Activated CD4-positive, alpha-beta T cell treated with anti-CD3 and anti-CD28 coated beads, Interleukin-2, amount 50 U/mL, for 16 hours (primary cell): ENCODE measurements at regions not wholly inside any gene's neighbourhood (a gene's known extent, or its start where the extent isn't known, plus 50 kb on each side); places are given as distances from the start of the nearest gene placed in this dataset.
A peak's percentile ranks its signal among the peaks of the same experiment; 100 is the strongest.

Experiments used
- DNase-seq: peaks from one replicate; pipeline ENCODE4 v3.0.0-alpha.2; 2020

- DNase-seq = peak; percentile 55
Observed at GRCh38 chr12:24600551-24600950, 348.4 kb downstream of the BCAT1 start.

- no peak for DNase-seq
Observed at GRCh38 chr12:24599736-24600135, 349.2 kb downstream of the BCAT1 start.

- no peak for DNase-seq
Observed at GRCh38 chr12:24597580-24597979, 351.3 kb downstream of the BCAT1 start.

DNA sequence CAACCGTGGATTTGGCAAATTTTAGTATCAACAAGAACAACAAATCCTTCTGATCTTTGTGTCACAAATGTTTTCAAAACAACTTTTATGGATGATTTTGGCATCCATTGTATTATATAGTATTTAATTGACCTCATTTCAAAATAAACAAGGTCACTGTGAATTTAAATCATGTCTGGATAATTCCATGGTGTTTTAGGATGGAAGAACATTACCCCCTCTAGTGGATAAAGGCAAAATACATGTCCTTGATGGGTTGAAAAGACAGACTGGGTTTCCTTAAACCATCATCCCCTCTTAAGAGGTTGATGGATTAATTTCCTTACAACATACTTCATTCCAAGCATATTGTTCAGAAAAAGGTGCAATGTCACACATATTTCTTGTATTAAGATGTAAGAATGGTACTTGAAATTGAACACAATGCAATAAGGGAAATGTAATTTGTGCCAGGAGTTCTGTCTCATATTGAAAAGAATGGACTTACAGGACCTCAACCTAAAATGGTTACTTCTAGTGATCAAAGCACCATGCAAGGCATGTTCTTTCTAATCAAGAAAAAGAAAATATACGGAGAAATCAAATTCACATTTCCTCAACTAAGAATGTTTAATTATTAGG is 352.0 kb downstream of the BCAT1 start:
- peak; percentile 36 for DNase-seq

DNA sequence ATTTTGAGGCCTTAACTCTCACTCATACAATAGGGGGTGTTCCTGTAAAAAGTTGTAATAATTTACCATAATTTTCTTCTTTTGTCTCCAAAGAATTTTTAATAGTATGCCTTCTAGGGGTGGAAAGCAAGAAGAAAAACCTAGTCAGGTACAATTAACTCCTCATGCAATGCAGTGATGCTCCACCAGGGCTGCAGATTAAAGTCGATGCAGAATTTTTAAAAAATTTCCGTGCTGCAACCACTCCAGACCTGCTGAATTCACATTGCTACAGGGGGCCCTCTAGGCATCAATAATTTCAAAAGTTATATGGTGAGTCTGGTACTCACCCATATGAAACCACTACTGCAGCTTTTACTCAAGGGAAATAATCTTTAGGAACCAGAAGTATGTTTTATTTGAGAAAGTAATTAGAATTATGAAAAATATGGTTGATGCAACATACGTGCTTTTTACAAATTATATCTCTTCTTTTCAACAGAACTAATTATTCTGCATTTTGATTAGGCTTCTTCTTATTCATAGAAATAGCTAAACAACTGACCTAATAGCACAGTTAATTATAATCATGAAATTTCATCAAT is 353.2 kb downstream of the BCAT1 start:
- DNase-seq = peak; percentile 14

GRCh38 chr12:24591715-24592440 is 357.0 kb downstream of the BCAT1 start:
- no peak for DNase-seq

DNA sequence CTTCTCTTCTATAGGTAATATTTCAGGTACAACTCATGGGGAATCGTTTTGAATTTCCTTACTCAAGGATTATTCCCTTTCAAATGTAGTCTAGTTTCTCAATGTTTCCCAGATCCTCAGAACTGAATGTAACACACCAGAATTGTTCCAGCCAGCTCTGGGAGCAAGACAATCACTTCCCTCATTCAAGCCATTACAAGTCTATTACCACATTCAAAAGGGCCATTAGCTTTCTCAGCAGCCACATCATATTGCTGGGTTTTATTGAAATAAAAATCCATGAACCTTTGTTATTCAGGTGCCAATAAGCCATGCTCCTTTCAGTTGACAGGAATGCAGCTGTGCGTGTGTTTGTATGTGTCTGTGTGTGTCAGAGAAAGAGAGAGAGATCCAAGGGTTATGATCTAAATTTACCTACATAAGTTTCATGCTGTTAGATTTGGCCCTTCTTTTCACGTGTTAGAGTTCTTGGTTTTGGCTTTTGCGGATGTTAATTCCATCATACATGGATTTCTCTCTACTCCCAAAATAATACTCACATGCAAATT is 357.7 kb downstream of the BCAT1 start:
- no peak for DNase-seq

GRCh38 chr12:24586293-24586692 is 362.6 kb downstream of the BCAT1 start:
- DNase-seq = no peak

DNA sequence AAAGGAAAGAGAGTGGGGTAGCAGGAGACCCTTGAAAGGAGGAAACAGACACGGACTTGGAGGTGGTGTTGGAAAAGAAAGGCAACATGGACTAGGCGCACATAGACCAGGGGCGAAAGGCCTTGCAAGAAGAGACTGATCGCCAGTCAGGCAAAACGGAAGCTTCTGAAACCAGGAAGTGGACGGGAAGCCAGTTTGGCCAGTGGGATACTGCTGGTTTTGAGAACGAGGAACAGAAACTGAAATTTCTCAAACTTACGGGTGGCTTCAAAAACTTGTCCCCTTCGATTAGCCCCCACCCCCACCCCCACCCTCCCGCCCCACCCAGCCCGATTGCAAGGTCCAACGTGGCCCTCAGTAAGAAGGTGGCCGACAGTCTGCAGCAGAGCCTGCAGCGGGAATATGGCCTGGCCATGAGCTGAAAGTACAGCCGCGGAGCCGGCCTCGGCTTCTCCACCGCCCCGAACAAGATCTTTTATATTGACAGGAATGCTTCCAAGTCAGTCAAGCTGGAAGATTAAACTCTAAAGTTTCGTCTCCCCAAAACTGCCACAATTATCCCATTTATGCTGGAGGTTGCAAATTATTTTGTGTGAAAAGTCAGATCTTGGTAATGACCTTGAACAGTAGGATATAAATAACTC is 364.7 kb downstream of the BCAT1 start:
- no peak for DNase-seq

GRCh38 chr12:24582954-24583601 is 365.8 kb downstream of the BCAT1 start:
- DNase-seq = no peak

DNA sequence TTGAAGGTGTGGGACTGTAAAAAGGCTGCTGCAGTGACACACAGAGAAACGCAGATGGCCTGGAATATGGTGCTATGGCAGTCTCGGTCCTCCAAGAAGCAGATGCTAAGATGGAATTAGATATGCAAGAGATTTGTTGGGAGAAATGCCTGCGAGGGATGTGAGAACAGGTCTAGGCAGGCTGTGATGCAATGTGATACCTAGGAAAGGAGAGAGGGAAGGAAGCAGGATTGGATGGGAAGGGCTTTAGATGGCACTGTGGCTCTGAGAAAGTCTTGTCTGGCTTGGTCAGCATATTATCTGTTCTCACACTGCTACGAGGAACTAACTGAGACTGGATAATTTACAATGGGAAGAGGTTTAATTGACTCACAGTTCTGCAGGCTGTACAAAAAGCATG is 374.4 kb downstream of the BCAT1 start:
- no peak for DNase-seq

GRCh38 chr12:24573621-24574020 is 375.3 kb downstream of the BCAT1 start:
- DNase-seq = no peak

- DNase-seq = no peak
Observed at GRCh38 chr12:24565300-24565699, 383.6 kb downstream of the BCAT1 start.

DNA sequence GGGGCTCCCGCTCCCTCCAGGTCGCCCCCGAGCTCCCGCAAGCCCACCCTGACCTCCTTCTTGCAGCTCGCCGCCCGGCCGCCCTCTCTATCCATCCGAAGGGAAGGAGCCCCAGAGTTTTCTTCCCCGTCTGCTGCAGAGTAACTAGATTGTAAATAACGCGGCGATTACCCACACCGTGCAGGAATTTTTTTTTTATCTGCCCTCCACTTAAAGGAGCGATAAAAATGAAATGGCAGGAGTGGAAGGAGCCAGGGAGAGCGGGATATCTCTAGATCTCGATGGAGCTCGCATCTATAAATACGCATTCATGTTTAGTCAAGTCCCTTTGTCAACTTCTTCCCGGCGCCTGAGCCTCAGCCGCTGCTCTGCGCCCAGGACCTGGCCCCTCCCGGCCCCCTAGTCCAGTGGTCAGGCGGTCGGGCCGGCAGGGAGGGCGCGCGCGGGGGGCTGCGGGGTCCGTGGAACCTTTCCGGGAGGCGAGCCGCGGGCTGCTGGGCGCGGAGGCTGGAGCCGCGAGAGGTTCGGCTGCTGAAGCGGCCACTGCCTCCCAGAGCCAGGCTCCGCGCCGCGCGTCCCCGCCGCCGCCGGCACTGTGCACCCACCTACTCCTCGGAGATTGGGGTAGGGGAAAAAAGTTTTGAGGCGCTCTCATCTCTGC is 386.0 kb downstream of the BCAT1 start:
- DNase-seq = no peak

DNA sequence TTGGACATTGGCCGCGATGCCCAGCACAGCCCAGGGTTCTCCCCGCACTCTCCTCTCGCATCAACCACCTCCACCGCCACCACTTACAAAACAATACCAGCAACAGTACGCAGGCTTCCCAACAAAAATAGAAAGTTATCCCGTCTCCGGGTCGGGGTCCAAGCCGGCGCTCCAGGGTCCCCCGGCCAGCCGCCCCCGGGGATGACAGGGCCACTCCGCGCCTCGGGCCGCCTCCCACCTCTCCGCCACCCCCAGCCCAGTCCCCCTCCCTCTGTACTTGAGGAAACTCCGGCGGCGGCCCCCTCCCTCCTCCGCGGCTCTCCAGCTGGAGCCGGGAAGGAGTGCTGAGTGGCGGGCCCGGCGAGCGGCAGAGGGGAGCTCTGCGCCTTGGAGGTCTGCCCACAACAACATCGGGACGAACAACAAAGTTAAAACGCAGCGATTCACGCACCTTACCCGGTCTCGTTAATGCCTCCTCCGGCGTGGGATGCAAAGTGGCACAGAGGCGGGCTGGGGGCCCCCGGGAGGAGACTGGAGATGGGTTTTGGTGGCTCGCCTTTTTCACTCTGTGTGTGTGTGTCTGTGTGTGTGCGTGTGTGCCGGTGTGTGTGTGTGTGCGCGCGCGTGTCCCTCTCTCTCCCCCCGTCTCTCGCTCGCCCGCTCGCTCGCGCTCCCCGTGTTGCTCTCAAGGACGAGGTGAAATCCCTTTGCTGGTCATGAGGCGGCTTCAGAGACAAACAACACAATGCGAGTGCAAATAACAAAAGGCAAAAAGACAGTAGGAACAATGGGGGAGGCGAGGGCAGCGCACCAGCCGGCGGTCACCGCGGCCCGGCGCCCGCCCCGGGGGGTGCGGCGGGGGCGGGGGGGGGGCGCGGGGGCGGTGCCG is 386.8 kb downstream of the BCAT1 start:
- peak; percentile 27 for DNase-seq

GRCh38 chr12:24561411-24561871 is 387.5 kb downstream of the BCAT1 start:
- no peak for DNase-seq

DNA sequence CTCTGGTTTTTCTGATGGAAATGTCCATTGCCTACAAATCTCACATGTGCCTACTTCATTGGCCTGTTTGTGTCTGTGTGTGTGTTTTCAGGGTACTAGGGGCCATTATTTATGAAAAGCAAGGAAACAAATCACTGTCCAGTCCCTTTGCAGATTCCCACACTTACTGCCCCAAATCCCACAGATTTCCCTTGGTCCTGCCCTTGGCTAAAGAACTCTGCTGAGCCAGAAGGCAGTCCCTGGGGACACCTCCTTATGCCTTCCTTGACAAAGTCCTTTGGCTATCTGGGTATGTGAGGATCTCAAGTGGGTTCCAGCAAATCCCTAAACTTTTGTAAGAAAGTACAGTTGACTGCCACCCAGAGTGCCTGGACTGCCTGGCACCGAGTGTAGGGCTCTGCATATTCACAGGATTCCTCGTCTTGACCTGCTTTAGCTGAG is 388.1 kb downstream of the BCAT1 start:
- no peak for DNase-seq

GRCh38 chr12:24560192-24560775 is 388.6 kb downstream of the BCAT1 start:
- no peak for DNase-seq

DNA sequence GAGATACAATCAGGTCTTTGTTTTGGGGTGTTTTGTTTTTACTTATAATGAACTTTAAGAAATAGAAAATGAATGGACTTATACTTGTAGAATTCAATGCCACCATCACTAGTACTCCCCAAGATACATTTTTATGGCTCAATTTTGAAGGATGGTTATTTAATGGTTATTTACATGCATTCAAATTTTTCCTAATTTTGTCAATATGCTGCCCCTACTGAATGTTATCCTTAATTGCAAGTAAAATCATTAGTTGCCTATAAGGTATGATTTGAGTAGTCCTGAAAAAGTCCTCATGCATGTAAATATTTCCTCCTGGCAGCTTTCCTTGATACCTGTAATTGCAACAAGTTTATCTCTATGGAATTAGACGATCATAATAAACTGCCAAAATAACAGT is 391.2 kb downstream of the BCAT1 start:
- no peak for DNase-seq

DNA sequence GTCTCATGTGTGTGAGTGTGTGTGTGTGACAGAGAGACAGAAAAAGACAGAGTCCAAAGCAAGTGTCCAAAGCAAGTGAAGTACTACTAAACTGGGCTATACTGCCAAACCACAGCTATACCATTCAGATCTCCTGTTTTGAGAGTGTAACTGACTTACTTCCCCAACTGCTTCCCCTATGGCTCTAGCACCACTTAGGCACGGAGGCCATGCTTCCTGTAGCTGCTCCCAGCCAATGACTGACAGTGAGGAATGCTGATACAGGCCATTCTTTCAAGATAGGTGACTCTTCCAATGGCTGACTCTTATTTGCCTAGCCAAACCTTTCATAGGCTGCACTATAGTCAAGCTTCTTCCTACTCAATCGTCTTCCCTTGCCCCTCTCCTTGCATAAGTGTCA is 393.2 kb downstream of the BCAT1 start:
- no peak for DNase-seq
